SIG-M5 (cell line): ENCODE measurements at regions not wholly inside any gene's neighbourhood (a gene's known extent, or its start where the extent isn't known, plus 50 kb on each side); places are given as distances from the start of the nearest gene placed in this dataset.

Source experiments
- DNase-seq: peaks from one replicate; lab custom pipeline; 2025; lab: John Stamatoyannopoulos, UW

- DNase-seq, result no peak
Observed at GRCh38 chr1:76764638-76765454, 102.4 kb upstream of the ST6GALNAC5 start.

GRCh38 chr1:76766381-76766780 is 100.9 kb upstream of the ST6GALNAC5 start:
- no peak for DNase-seq

DNA sequence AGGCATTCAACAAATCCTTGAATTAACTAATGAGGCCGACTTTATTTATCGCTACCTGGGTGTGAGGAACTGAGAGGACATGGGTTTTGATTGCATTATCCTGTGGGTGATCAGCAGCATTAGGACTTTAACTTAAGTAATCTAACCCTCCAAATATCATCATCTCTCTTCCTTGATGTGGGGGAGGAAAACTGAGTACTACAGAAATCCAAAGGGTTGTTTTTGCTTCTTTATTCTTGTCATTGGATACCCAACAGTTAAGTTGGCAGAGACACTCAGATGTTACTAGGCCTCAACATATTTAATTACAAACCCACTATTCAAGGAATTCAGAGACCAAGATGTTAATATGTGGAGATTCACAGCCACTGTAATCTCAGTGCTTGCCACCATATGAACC is 97.4 kb upstream of the ST6GALNAC5 start:
- DNase-seq, result no peak

DNA sequence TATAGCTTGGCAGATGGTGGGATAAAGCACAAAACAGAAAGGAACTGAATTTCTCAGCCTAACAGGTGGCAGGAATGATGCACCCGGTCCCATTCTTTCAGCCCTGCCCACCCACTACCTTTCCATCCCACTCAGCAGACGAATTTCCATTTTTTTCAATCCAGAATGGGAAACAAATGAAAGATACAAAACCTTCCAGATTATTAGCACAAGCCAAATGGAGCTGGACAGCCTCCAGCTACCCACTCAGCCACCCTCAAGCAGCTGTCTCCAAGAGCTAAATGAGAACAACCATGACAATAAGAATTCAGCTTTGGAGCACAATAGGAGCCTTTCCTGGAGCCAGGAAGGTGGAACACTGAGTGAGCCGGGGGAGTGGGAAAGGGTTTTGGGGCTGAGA is 96.3 kb upstream of the ST6GALNAC5 start:
- no peak for DNase-seq

DNA sequence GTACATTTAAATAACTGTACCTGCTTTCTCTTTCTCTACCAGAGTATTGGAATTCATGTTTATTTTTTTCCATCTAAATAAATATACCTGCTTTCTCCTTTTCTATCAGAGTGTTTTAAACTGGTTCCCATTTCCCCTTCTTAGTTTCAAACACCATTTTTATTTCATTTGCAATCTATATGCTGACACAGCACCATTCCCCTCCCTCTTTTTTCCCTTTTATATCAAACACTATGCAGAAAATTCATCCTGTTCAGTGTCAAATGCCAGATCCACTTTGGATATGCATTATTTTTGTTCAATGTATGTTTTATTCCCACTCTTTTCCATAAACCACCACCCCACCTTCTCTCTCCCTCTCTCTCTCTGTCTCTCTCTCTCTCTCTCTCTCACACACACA is 85.8 kb upstream of the ST6GALNAC5 start:
- no peak for DNase-seq

- no peak for DNase-seq
Observed at GRCh38 chr1:76782809-76783208, 84.5 kb upstream of the ST6GALNAC5 start.

DNA sequence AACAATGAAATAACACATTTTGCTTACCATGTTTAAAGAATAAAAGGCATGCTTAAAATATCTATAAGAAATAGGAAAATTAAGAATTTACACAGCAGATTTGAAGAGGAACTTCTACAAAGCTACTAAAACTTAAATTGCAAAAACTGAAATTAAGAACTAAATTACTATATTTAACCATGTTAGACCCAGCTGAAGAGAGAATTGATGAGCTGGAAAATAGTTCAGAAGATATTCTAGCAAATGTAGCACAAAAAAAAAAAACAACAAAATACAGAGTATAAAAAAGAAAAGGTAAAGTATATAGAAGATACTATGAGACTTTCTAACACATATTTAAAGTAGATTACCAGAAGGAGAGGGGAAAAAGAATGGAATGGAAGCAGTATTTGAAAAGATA is 82.8 kb upstream of the ST6GALNAC5 start:
- no peak for DNase-seq

- DNase-seq, result no peak
Observed at GRCh38 chr1:76786222-76786621, 81.1 kb upstream of the ST6GALNAC5 start.

- DNase-seq, result no peak
Observed at GRCh38 chr1:76793594-76793993, 73.7 kb upstream of the ST6GALNAC5 start.

DNA sequence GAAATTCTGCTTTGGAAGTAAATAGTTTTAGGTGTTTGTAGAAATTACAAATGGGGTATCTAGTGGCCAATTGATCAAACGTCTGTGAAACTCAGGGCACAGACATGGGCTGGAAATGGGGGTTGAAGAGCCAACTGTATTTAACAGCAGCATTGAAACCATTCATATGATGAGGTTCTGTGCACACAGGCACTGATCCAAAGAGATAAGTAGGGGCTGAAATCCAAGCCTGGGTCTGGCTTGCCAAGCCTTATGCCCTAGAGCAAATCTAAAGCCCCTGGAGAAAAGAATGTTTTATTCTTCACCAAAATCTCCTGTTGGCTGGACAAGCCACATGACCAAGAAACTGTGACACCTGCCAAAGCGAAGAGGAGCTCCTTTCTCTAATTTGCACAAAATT is 67.6 kb upstream of the ST6GALNAC5 start:
- DNase-seq, result no peak

DNA sequence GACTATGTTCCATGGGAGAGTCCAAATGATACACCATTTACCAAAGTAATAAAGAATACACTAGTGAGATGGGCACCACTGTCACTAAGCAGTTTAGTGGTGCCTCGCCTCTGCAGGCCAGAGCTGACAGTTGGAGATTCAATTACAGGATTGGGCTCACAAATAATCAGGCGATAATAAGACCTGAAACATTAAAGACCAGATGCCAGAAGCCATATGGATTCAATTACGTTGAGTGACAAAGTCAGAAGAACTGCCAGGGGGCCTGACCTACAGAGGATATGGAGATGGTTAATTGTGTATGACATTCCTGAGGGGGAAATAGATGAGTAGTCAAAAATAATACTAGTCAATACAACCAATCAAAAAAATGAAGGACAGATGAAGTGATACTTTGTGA is 65.2 kb upstream of the ST6GALNAC5 start:
- DNase-seq, result no peak

DNA sequence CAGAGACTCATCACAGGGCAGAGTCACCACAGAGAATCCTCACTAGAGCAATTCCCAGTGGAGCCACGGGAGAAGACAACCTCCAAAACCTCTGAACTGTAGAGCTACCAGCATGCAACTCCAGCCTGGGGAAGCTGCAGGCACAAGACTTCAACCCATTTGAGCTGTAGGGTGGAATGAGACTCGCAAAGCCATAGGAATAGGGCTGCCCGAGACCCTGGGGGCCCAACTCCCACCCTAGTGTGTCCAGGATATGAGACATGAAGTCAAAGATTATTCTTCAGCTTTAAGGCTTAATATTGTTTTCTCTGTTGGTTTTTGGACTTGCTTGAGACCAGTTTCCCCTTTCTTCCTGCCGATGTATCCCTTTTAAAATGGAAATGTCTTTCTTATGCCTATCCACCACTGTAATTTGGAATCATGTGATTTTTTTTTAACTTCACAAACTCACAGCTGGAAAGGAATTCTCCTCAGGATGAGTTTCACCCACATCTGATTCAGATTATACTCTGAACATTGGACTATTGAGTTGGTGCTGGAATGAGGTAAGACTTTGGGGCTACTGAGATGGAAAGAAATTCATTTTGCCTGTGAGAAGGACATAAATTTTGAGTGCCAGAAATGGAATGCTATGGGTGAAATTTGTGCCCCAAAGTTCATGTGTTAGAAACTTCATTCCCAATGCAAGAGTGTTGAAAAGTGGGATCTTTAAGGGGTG is 59.6 kb upstream of the ST6GALNAC5 start:
- DNase-seq, result no peak
